CD14-positive monocyte (primary cell): ENCODE measurements at regions not wholly inside any gene's neighbourhood (a gene's known extent, or its start where the extent isn't known, plus 50 kb on each side); places are given as distances from the start of the nearest gene placed in this dataset.

Experiments
- DNase-seq, 3 donors: peaks; one replicate each; pipeline ENCODE4 v3.0.0-alpha.2; 2011 to 2022
- H2AFZ ChIP-seq: 2 replicates; pipeline ENCODE4 v1.6.0; 2012; ENCODE audit warnings: mild to moderate bottlenecking, low read depth, low read length, inconsistent platforms; ENCODE audit not compliant: insufficient read depth, poor library complexity, severe bottlenecking
- H3K27ac ChIP-seq, 2 donors: 1 replicate in 1 of 2; 2 replicates in 1 of 2; pipeline ENCODE4 v1.5.1; 2012 to 2013; ENCODE audit warnings: low read length in 2 of 2, control low read depth in 1 of 2, inconsistent platforms in 1 of 2, low read depth in 1 of 2, mild to moderate bottlenecking in 1 of 2
- H3K27me3 ChIP-seq, 2 donors: one replicate each; pipeline versions ENCODE4 v1.6.0 to v1.6.1; 2011 to 2013; ENCODE audit warnings: low read length in 2 of 2; ENCODE audit not compliant: control insufficient read depth in 2 of 2, insufficient read depth in 2 of 2
- H3K36me3 ChIP-seq, 2 donors: replicated peaks in 1 of 2; 1 replicate in 1 of 2; 2 replicates in 1 of 2; pipeline versions ENCODE4 v1.5.1 to v1.6.1; 2012 to 2013; ENCODE audit warnings: low read length in 2 of 2, control low read depth in 1 of 2, inconsistent platforms in 1 of 2, mild to moderate bottlenecking in 1 of 2; ENCODE audit not compliant: insufficient read depth in 2 of 2, control insufficient read depth in 1 of 2
- H3K4me1 ChIP-seq, 2 donors: 1 replicate in 1 of 2; 2 replicates in 1 of 2; pipeline versions ENCODE4 v1.5.1 to v1.6.1; 2012 to 2013; ENCODE audit warnings: low read length in 2 of 2, control low read depth in 1 of 2, inconsistent platforms in 1 of 2, mild to moderate bottlenecking in 1 of 2, moderate library complexity in 1 of 2; ENCODE audit not compliant: insufficient read depth in 2 of 2, control insufficient read depth in 1 of 2
- H3K4me2 ChIP-seq: replicated peaks from 2 replicates; pipeline ENCODE3; 2012; ENCODE audit warnings: low read length, moderate library complexity, mild to moderate bottlenecking; ENCODE audit not compliant: poor library complexity, severe bottlenecking; ENCODE audit errors: extremely low read depth
- H3K4me3 ChIP-seq, 3 experiments: fragments of 200-600 bp in 1 of 3; sonication (generic) in 1 of 3; replicated peaks in 1 of 3; 1 replicate in 2 of 3; 2 replicates in 1 of 3; pipeline ENCODE4 v1.5.1; 2011 to 2013; ENCODE audit warnings: low read length in 3 of 3, mild to moderate bottlenecking in 3 of 3, control low read depth in 2 of 3, low read depth in 2 of 3, inconsistent platforms in 1 of 3, moderate library complexity in 1 of 3
- H3K79me2 ChIP-seq: 2 replicates; pipeline ENCODE4 v1.6.0; 2012; ENCODE audit warnings: mild to moderate bottlenecking, control low read depth, inconsistent platforms, low read length, moderate library complexity; ENCODE audit not compliant: insufficient read depth
- H3K9ac ChIP-seq: 2 replicates; pipeline ENCODE4 v1.6.0; 2017; ENCODE audit warnings: low read length, mild to moderate bottlenecking; ENCODE audit not compliant: insufficient read depth, poor library complexity, severe bottlenecking
- H3K9me3 ChIP-seq, 2 donors: replicated peaks in 1 of 2; 1 replicate in 1 of 2; 2 replicates in 1 of 2; pipeline versions ENCODE4 v1.5.1 to v1.6.1; 2012 to 2013; ENCODE audit warnings: low read length in 2 of 2, control low read depth in 1 of 2; ENCODE audit not compliant: control insufficient read depth in 1 of 2, insufficient read depth in 1 of 2
- H4K20me1 ChIP-seq: 2 replicates; pipeline ENCODE4 v1.6.0; 2012; ENCODE audit warnings: mild to moderate bottlenecking, low read length, control low read depth, moderate library complexity; ENCODE audit not compliant: insufficient read depth
- H3K27ac Mint-ChIP-seq, 7 donors: one replicate each; pipeline ENCODE4 v1.8.0; 2020; ENCODE audit warnings: mild to moderate bottlenecking in 7 of 7, mixed read lengths in 7 of 7, moderate library complexity in 6 of 7, inconsistent platforms in 2 of 7
- H3K27me3 Mint-ChIP-seq, 3 donors: one replicate each; pipeline ENCODE4 v1.8.0; 2021 to 2022; ENCODE audit warnings: low read depth in 3 of 3, mild to moderate bottlenecking in 3 of 3, mixed read lengths in 3 of 3, moderate library complexity in 3 of 3, inconsistent platforms in 1 of 3
- H3K36me3 Mint-ChIP-seq, 2 donors: one replicate each; pipeline ENCODE4 v1.8.0; 2020; ENCODE audit warnings: mixed read lengths in 2 of 2, inconsistent platforms in 1 of 2, mild to moderate bottlenecking in 1 of 2
- H3K4me1 Mint-ChIP-seq: one replicate; pipeline ENCODE4 v1.8.0; 2020; ENCODE audit warnings: mild to moderate bottlenecking, mixed read lengths
- H3K4me3 Mint-ChIP-seq, 2 donors: one replicate each; pipeline ENCODE4 v1.8.0; 2020; ENCODE audit warnings: mild to moderate bottlenecking in 2 of 2, mixed read lengths in 2 of 2, moderate library complexity in 1 of 2
- H3K9me3 Mint-ChIP-seq, 7 donors: one replicate each; pipeline ENCODE4 v1.8.0; 2020 to 2022; ENCODE audit warnings: mixed read lengths in 7 of 7, mild to moderate bottlenecking in 6 of 7, moderate library complexity in 6 of 7, inconsistent platforms in 2 of 7
- WGBS: methylation state at CpG from one replicate; pipeline ENCODE4 v1.1.5; 2013; ENCODE audit warnings: missing lambda C conversion rate; ENCODE audit not compliant: insufficient coverage; 5-methylcytosine and 5-hydroxymethylcytosine counted together
- intact Hi-C, 2 donors: fragments of 100-400 bp; cut with micrococcal nuclease; formaldehyde crosslinking; loops; one replicate each; pipeline versions ENCODE4 v1.15.0 to v1.15.1; 2023
- TF ChIP-seq, protein P1 (sequence below): fragments of 200-600 bp; IDR thresholded peaks from one replicate; pipeline ENCODE4 v1.8.0; 2022; ENCODE audit warnings: antibody characterized with exemption, mild to moderate bottlenecking

- H3K36me3 Mint-ChIP-seq: no peaks in the 10 kb centered on the region
- Histone ChIP-seq H4K20me1 (no peaks in the 10 kb centered on the region), H3K4me2 (no peak overlapping the region), H3K9me3 (no peaks in the 10 kb centered on the region), H3K4me1 (no peaks in the 10 kb centered on the region), H3K9ac (no peak overlapping the region), H3K36me3 (no peaks in the 10 kb centered on the region), H3K27ac (no peak overlapping the region), H3K27me3 (no peaks in the 10 kb centered on the region), H3K79me2 (no peaks in the 10 kb centered on the region), H3K4me3 (no peak overlapping the region), H2AFZ (no peak overlapping the region)
- H3K27me3 Mint-ChIP-seq: peaks cover 0 to 3% (median 1%) of the 10 kb centered on the region in 3 donors
- WGBS: no CpG with 5 or more reads among the region's 2 CpGs
- H3K9me3 Mint-ChIP-seq: peaks cover 0 to 7% (median 0%) of the 10 kb centered on the region in 7 donors
- TF ChIP-seq, protein P1, sequence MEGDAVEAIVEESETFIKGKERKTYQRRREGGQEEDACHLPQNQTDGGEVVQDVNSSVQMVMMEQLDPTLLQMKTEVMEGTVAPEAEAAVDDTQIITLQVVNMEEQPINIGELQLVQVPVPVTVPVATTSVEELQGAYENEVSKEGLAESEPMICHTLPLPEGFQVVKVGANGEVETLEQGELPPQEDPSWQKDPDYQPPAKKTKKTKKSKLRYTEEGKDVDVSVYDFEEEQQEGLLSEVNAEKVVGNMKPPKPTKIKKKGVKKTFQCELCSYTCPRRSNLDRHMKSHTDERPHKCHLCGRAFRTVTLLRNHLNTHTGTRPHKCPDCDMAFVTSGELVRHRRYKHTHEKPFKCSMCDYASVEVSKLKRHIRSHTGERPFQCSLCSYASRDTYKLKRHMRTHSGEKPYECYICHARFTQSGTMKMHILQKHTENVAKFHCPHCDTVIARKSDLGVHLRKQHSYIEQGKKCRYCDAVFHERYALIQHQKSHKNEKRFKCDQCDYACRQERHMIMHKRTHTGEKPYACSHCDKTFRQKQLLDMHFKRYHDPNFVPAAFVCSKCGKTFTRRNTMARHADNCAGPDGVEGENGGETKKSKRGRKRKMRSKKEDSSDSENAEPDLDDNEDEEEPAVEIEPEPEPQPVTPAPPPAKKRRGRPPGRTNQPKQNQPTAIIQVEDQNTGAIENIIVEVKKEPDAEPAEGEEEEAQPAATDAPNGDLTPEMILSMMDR: no peak
- intact Hi-C loops: no loop called here
- DNase-seq: no peak
- H3K4me1 Mint-ChIP-seq: no peaks in the 10 kb centered on the region
- no peak overlapping the region for H3K4me3 Mint-ChIP-seq
- H3K27ac Mint-ChIP-seq: no peak overlapping the region
Observed at GRCh38 chr15:95446854-95447253, 883.6 kb upstream of the NR2F2 start.

DNA sequence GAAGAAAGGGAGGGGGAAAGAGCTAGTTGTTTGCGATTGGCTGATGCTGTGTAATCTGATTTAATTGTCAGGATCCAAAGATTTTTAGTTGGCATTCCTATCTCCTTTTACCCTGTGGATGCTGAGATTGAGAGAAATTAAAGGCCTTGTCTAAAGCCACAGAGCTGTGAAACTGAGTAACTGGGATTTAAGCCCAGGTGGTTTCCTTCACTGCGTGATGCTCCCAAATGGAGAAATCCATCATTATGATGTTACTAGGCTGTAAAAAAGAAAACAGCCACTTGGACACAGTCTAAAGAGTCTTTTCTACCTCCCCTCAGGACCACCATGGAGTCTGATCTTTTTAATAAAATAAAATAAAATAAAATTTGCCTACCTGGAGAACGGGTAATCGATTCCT, 883.0 kb upstream of the NR2F2 start:
- Mint-ChIP-seq H3K27ac (no peak overlapping the region), H3K9me3 (peaks cover 0 to 9% (median 0%) of the 10 kb centered on the region in 7 donors), H3K27me3 (peaks cover 0 to 3% (median 1%) of the 10 kb centered on the region in 3 donors), H3K36me3 (no peaks in the 10 kb centered on the region), H3K4me3 (no peak overlapping the region), H3K4me1 (no peaks in the 10 kb centered on the region)
- Histone ChIP-seq H3K4me2 (no peak overlapping the region), H3K4me3 (no peak overlapping the region), H3K36me3 (no peaks in the 10 kb centered on the region), H3K79me2 (no peaks in the 10 kb centered on the region), H3K4me1 (no peaks in the 10 kb centered on the region), H3K27me3 (no peaks in the 10 kb centered on the region), H4K20me1 (no peaks in the 10 kb centered on the region), H3K9ac (no peak overlapping the region), H3K9me3 (no peaks in the 10 kb centered on the region), H3K27ac (no peak overlapping the region), H2AFZ (no peak overlapping the region)
- WGBS: no CpG with 5 or more reads among the region's 4 CpGs
- intact Hi-C loops: no loop called here
- TF ChIP-seq, protein P1: no peak
- no peak for DNase-seq
